AG20443 (cell line): ENCODE measurements at regions not wholly inside any gene's neighbourhood (a gene's known extent, or its start where the extent isn't known, plus 50 kb on each side); places are given as distances from the start of the nearest gene placed in this dataset.

Experiments
- DNase-seq: peaks from one replicate; pipeline ENCODE4 v3.0.0; 2012; ENCODE audit warnings: low spot score, mixed read lengths

GRCh38 chr10:78964952-78965633, 103.7 kb upstream of the ZMIZ1 start:
- DNase-seq: no peak

- no peak for DNase-seq
These were observed 102.5 kb upstream of the ZMIZ1 start for GRCh38 chr10:78966182-78966787.

GRCh38 chr10:78966844-78967488, 101.8 kb upstream of the ZMIZ1 start:
- DNase-seq: no peak

GRCh38 chr10:78968300-78968942, 100.3 kb upstream of the ZMIZ1 start:
- DNase-seq: no peak

- no peak for DNase-seq
These were observed 99.8 kb upstream of the ZMIZ1 start for GRCh38 chr10:78968943-78969342.

- no peak for DNase-seq
These were observed 99.0 kb upstream of the ZMIZ1 start for GRCh38 chr10:78969719-78970118.

- no peak for DNase-seq
These were observed 98.5 kb upstream of the ZMIZ1 start for GRCh38 chr10:78970261-78970660.

- DNase-seq: no peak
These were observed 97.6 kb upstream of the ZMIZ1 start for GRCh38 chr10:78971094-78971682.

- DNase-seq: peak; percentile 89
These were observed 96.4 kb upstream of the ZMIZ1 start for GRCh38 chr10:78972160-78972946.

GRCh38 chr10:78972947-78973900, 95.5 kb upstream of the ZMIZ1 start:
- DNase-seq: peak; percentile 91

GRCh38 chr10:78973901-78974616, 94.7 kb upstream of the ZMIZ1 start:
- no peak for DNase-seq

GRCh38 chr10:78974617-78975317, 94.0 kb upstream of the ZMIZ1 start:
- peak; percentile 84 for DNase-seq

GRCh38 chr10:78975926-78976325, 92.8 kb upstream of the ZMIZ1 start:
- no peak for DNase-seq

- no peak for DNase-seq
These were observed 91.7 kb upstream of the ZMIZ1 start for GRCh38 chr10:78976825-78977755.

- DNase-seq: no peak
These were observed 88.8 kb upstream of the ZMIZ1 start for GRCh38 chr10:78979938-78980337.

GRCh38 chr10:78980354-78980753, 88.4 kb upstream of the ZMIZ1 start:
- no peak for DNase-seq

GRCh38 chr10:78980815-78981214, 88.0 kb upstream of the ZMIZ1 start:
- DNase-seq: no peak
